ENCODE measurements at regions not wholly inside any gene's neighbourhood (a gene's known extent, or its start where the extent isn't known, plus 50 kb on each side); places are given as distances from the start of the nearest gene placed in this dataset.

GRCh38 chr5:20041326-20042274 lies 53.6 kb upstream of the CDH18 start:
- TF ChIP-seq EZH2phosphoT487 (IDR thresholded peaks at IDR 0.05; ENCODE audit: insufficient read depth, low read depth) = no peak
- TF ChIP-seq EZH2 (IDR thresholded peaks at IDR 0.05; ENCODE audit: insufficient read depth, poor library complexity, severe bottlenecking) = no peak

Data from GM23248 (cell line).